ENCODE measurements at regions not wholly inside any gene's neighbourhood (a gene's known extent, or its start where the extent isn't known, plus 50 kb on each side); places are given as distances from the start of the nearest gene placed in this dataset.

DNA sequence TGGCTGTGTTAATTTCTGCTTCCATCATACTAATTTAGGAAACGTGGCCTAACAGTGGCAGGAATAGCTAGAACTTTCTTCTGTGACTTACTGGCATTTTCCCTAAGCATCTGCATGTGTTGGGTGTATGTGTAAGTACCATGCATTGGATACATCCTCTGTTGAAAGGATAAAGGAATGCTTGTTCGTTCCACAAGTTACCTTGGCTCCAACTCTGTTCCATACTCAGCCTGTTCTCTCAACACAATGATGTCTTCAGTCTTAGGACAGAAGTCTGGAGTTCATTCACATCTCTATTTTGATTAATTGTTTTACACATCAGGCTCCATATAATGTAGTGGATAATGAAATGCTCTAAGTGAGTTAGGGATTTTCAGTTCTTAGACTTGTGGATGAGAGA lies 190.1 kb upstream of the DMRT1 start:
- DNase-seq (ENCODE audit: insufficient read length, low spot score) (no peak), FAIRE-seq (no peak)
- TF ChIP-seq POLR2AphosphoS5 (IDR thresholded peaks at IDR 0.05; ENCODE audit: low read depth, low read length): no peak
- TF ChIP-seq TAF1 (IDR thresholded peaks at IDR 0.05; ENCODE audit: low read depth, low read length): no peak
- TF ChIP-seq SPI1 (IDR thresholded peaks at IDR 0.05; ENCODE audit: low read depth, low read length): no peak
- TF ChIP-seq POU2F2 (IDR thresholded peaks at IDR 0.05; ENCODE audit: low read depth, low read length): no peak
- TF ChIP-seq PAX5 (IDR thresholded peaks at IDR 0.05; ENCODE audit: insufficient read depth, low read length, severe bottlenecking): no peak
- no peak for TF ChIP-seq POLR2A (IDR thresholded peaks at IDR 0.05; ENCODE audit: low read depth, low read length)

DNA sequence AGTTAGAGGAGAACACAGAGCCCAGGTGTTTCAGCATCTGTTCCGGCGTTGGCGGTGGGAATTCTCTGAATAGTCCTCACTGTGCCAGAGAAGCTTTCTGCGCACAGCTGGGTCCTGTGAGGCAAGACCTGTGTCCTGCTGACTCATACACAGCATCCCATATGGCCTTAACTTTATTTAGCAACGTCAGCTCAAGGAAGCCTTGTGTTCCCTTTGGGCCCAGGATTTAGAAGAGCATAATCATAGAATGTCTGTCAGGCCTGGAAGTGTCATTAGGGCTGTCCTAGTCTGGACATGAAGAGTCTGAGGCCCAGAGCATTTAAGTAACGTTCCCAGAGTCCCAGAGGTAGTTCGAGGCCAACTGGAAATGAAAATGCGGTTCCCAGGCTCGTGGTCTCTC lies 188.6 kb upstream of the DMRT1 start:
- no peak for FAIRE-seq
- no peak for DNase-seq (ENCODE audit: insufficient read length, low spot score)
- TF ChIP-seq PAX5 (IDR thresholded peaks at IDR 0.05; ENCODE audit: insufficient read depth, low read length, severe bottlenecking) (no peak), TAF1 (IDR thresholded peaks at IDR 0.05; ENCODE audit: low read depth, low read length) (no peak), SPI1 (IDR thresholded peaks at IDR 0.05; ENCODE audit: low read depth, low read length) (no peak), POLR2AphosphoS5 (IDR thresholded peaks at IDR 0.05; ENCODE audit: low read depth, low read length) (no peak), POU2F2 (IDR thresholded peaks at IDR 0.05; ENCODE audit: low read depth, low read length) (no peak), POLR2A (IDR thresholded peaks at IDR 0.05; ENCODE audit: low read depth, low read length) (no peak)

DNA sequence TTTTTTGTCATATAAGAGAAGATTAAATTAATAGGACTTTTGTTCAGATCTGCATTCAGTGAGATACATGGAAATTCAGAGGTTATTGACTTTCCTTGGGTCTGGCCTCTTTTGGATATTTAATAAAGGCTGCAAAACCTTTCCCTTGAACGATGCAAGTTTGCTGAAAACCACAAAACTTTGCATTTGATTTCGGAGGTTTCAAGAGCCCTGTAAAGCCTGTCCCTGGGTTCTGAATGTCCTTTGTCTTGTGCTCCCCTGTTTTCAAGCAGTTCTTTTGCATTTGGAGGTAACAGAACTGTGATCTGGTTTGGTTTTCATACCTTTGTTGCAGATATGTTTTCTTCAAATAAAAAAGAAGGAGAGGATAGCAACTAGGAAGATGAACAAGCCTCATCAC lies 188.1 kb upstream of the DMRT1 start:
- DNase-seq (ENCODE audit: insufficient read length, low spot score) (no peak), FAIRE-seq (no peak)
- TF ChIP-seq POLR2AphosphoS5 (IDR thresholded peaks at IDR 0.05; ENCODE audit: low read depth, low read length) (no peak), POU2F2 (IDR thresholded peaks at IDR 0.05; ENCODE audit: low read depth, low read length) (no peak), PAX5 (IDR thresholded peaks at IDR 0.05; ENCODE audit: insufficient read depth, low read length, severe bottlenecking) (no peak), SPI1 (IDR thresholded peaks at IDR 0.05; ENCODE audit: low read depth, low read length) (no peak), TAF1 (IDR thresholded peaks at IDR 0.05; ENCODE audit: low read depth, low read length) (no peak), POLR2A (IDR thresholded peaks at IDR 0.05; ENCODE audit: low read depth, low read length) (no peak)

DNA sequence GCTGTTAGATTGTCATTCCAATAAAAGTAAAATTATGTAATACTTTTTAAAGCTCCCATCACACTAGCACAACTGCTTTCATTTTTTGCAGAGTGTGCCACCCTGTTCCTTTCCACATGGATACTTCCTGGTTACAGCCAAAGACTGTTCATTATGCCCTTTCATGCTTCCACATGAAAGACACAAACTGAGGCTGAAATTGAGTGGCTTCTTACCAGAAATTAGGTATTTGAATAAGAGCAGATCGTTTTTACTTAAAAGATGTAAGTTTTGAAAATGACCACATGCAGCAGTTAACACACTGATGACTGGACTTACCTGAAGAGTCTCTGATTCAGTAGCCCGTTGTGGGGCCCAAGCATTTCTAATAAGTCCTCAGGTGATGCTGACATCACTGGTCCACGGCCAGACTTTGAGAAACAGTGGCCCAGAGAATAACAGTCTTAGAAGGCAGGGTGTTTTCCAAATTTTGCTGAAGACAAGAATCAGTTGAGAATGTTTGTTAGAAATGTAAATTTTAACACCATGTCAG lies 187.6 kb upstream of the DMRT1 start:
- TF ChIP-seq POU2F2 (IDR thresholded peaks at IDR 0.05; ENCODE audit: low read depth, low read length) (no peak), POLR2AphosphoS5 (IDR thresholded peaks at IDR 0.05; ENCODE audit: low read depth, low read length) (no peak), POLR2A (IDR thresholded peaks at IDR 0.05; ENCODE audit: low read depth, low read length) (no peak), TAF1 (IDR thresholded peaks at IDR 0.05; ENCODE audit: low read depth, low read length) (no peak), SPI1 (IDR thresholded peaks at IDR 0.05; ENCODE audit: low read depth, low read length) (no peak), PAX5 (IDR thresholded peaks at IDR 0.05; ENCODE audit: insufficient read depth, low read length, severe bottlenecking) (no peak)
- FAIRE-seq (no peak), DNase-seq (ENCODE audit: insufficient read length, low spot score) (no peak)

GRCh38 chr9:655875-656274 lies 185.6 kb upstream of the DMRT1 start:
- FAIRE-seq (no peak), DNase-seq (ENCODE audit: insufficient read length, low spot score) (no peak)
- TF ChIP-seq PAX5 (IDR thresholded peaks at IDR 0.05; ENCODE audit: insufficient read depth, low read length, severe bottlenecking): no peak
- no peak for TF ChIP-seq POLR2AphosphoS5 (IDR thresholded peaks at IDR 0.05; ENCODE audit: low read depth, low read length)
- TF ChIP-seq POU2F2 (IDR thresholded peaks at IDR 0.05; ENCODE audit: low read depth, low read length): no peak
- TF ChIP-seq TAF1 (IDR thresholded peaks at IDR 0.05; ENCODE audit: low read depth, low read length): no peak
- TF ChIP-seq POLR2A (IDR thresholded peaks at IDR 0.05; ENCODE audit: low read depth, low read length): no peak
- no peak for TF ChIP-seq SPI1 (IDR thresholded peaks at IDR 0.05; ENCODE audit: low read depth, low read length)

GRCh38 chr9:656926-657568 lies 184.4 kb upstream of the DMRT1 start:
- FAIRE-seq (no peak), DNase-seq (ENCODE audit: insufficient read length, low spot score) (no peak)
- TF ChIP-seq POU2F2 (IDR thresholded peaks at IDR 0.05; ENCODE audit: low read depth, low read length): no peak
- no peak for TF ChIP-seq POLR2A (IDR thresholded peaks at IDR 0.05; ENCODE audit: low read depth, low read length)
- no peak for TF ChIP-seq PAX5 (IDR thresholded peaks at IDR 0.05; ENCODE audit: insufficient read depth, low read length, severe bottlenecking)
- no peak for TF ChIP-seq POLR2AphosphoS5 (IDR thresholded peaks at IDR 0.05; ENCODE audit: low read depth, low read length)
- TF ChIP-seq SPI1 (IDR thresholded peaks at IDR 0.05; ENCODE audit: low read depth, low read length): no peak
- no peak for TF ChIP-seq TAF1 (IDR thresholded peaks at IDR 0.05; ENCODE audit: low read depth, low read length)

DNA sequence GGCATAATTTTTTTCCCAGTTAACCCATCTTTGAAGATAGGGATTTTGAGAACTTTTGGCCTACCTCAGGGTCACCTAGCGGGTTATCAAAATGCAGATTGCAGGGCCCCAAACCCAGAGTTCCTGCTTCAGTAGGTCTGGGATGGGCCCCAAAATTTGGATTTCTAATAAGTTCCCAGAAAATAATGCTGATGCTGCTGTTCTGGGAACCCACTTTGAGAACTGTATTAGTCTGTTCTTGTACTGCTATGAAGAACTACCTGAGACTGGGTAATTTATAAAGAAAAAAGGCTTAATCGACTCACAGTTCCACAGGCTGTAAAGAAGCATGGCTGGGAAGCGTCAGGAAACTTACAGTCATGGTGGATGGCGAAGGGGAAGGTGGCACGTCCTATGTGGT lies 182.2 kb upstream of the DMRT1 start:
- DNase-seq (ENCODE audit: insufficient read length, low spot score) (no peak), FAIRE-seq (no peak)
- no peak for TF ChIP-seq PAX5 (IDR thresholded peaks at IDR 0.05; ENCODE audit: insufficient read depth, low read length, severe bottlenecking)
- TF ChIP-seq TAF1 (IDR thresholded peaks at IDR 0.05; ENCODE audit: low read depth, low read length): no peak
- no peak for TF ChIP-seq POU2F2 (IDR thresholded peaks at IDR 0.05; ENCODE audit: low read depth, low read length)
- TF ChIP-seq SPI1 (IDR thresholded peaks at IDR 0.05; ENCODE audit: low read depth, low read length): no peak
- TF ChIP-seq POLR2A (IDR thresholded peaks at IDR 0.05; ENCODE audit: low read depth, low read length): no peak
- TF ChIP-seq POLR2AphosphoS5 (IDR thresholded peaks at IDR 0.05; ENCODE audit: low read depth, low read length): no peak

- FAIRE-seq (no peak), DNase-seq (ENCODE audit: insufficient read length, low spot score) (no peak)
- TF ChIP-seq TAF1 (IDR thresholded peaks at IDR 0.05; ENCODE audit: low read depth, low read length) (no peak), POLR2A (IDR thresholded peaks at IDR 0.05; ENCODE audit: low read depth, low read length) (no peak), PAX5 (IDR thresholded peaks at IDR 0.05; ENCODE audit: insufficient read depth, low read length, severe bottlenecking) (no peak), POU2F2 (IDR thresholded peaks at IDR 0.05; ENCODE audit: low read depth, low read length) (no peak), SPI1 (IDR thresholded peaks at IDR 0.05; ENCODE audit: low read depth, low read length) (no peak), POLR2AphosphoS5 (IDR thresholded peaks at IDR 0.05; ENCODE audit: low read depth, low read length) (no peak)
Observed at GRCh38 chr9:660227-660626, 181.3 kb upstream of the DMRT1 start.

DNA sequence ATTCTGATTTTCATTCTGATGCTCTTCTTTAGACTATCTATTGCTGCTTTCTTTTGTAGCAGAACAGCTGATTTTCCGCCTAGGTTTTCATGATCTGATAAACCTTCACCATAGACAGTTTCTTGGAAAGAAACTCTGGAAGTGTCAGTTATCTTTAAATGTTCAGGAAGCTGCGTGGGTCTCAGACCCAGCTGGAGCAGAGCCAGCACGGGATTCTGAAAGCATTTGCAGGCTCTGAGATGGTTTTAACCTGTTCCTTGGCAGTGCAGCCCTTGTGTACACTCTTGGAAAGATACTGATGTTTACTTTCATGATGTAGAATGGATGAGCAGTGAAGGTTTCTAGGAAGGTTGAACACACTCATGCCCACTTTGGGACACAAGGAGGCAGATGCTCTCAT lies 178.0 kb upstream of the DMRT1 start:
- FAIRE-seq: no peak
- DNase-seq (ENCODE audit: insufficient read length, low spot score): no peak
- TF ChIP-seq POLR2AphosphoS5 (IDR thresholded peaks at IDR 0.05; ENCODE audit: low read depth, low read length) (no peak), PAX5 (IDR thresholded peaks at IDR 0.05; ENCODE audit: insufficient read depth, low read length, severe bottlenecking) (no peak), TAF1 (IDR thresholded peaks at IDR 0.05; ENCODE audit: low read depth, low read length) (no peak), POLR2A (IDR thresholded peaks at IDR 0.05; ENCODE audit: low read depth, low read length) (no peak), SPI1 (IDR thresholded peaks at IDR 0.05; ENCODE audit: low read depth, low read length) (no peak), POU2F2 (IDR thresholded peaks at IDR 0.05; ENCODE audit: low read depth, low read length) (no peak)

All from GM12891 (cell line).